K562 (cell line): ENCODE measurements at regions not wholly inside any gene's neighbourhood (a gene's known extent, or its start where the extent isn't known, plus 50 kb on each side); places are given as distances from the start of the nearest gene placed in this dataset.

ENCODE experiments used
- ATAC-seq: fragments of 200-7000 bp; cut with Tn5 transposase; 3 replicates; pipeline ENCODE4 v1.9.1; 2020; ENCODE audit warnings: moderate library complexity
- BruUV-seq: library from RNA; stranded (reverse); fragments of 400-500 nt; replicated peaks from 2 replicates; lab custom pipeline; 2021; lab: Mats Ljungman, UMichigan
- CTCF ChIA-PET: fragments of 300-600 bp; formaldehyde crosslinking; extraction: SDS; loops from one replicate; lab custom pipeline; 2021; ENCODE audit warnings: low intra/inter-chr PET ratio; lab: Yijun Ruan, JAX
- POLR2A ChIA-PET: fragments of 300-600, 350-650 bp; sonication (Branson Sonifier 250); formaldehyde crosslinking; extraction: SDS; loops from one replicate; lab custom pipeline; 2021; ENCODE audit warnings: antibody characterized with exemption, inconsistent platforms; lab: Yijun Ruan, JAX
- DNase-seq, 4 experiments: peaks; one replicate each; pipeline versions ENCODE4 v3.0.0 to v3.0.0-alpha.2; 2011 to 2018; ENCODE audit warnings: low spot score in 3 of 4, mixed read lengths in 3 of 4; ENCODE audit errors: extremely low read depth in 1 of 4
- FAIRE-seq: peaks from 2 replicates; lab custom pipeline; 2011; peaks lifted over from hg19 to GRCh38; lab: Jason Lieb, UNC
- H2AFZ ChIP-seq: 2 replicates; pipeline ENCODE4 v1.6.0; 2011; ENCODE audit warnings: low read depth, low read length, control low read depth, inconsistent platforms
- H3K27ac ChIP-seq: fragments of 200-600 bp; 3 replicates; pipeline ENCODE4 v1.8.0; 2011; ENCODE audit warnings: low read depth, mild to moderate bottlenecking, control low read depth, inconsistent platforms, low read length, moderate library complexity, mixed read lengths; ENCODE audit errors: extremely low read depth
- H3K27me3 ChIP-seq, 2 experiments: fragments of 300-600 bp in 1 of 2; 2 replicates in 1 of 2; 3 replicates in 1 of 2; pipeline versions ENCODE4 v1.6.0 to v1.8.0; 2011; ENCODE audit warnings: inconsistent platforms in 2 of 2, low read length in 2 of 2, mild to moderate bottlenecking in 1 of 2, mixed read lengths in 1 of 2, moderate library complexity in 1 of 2; ENCODE audit not compliant: control insufficient read depth in 2 of 2, insufficient read depth in 2 of 2
- H3K36me3 ChIP-seq: fragments of 300-600 bp; 3 replicates; pipeline ENCODE4 v1.8.0; 2011; ENCODE audit warnings: mild to moderate bottlenecking, low read length, inconsistent platforms; ENCODE audit not compliant: control insufficient read depth, insufficient read depth
- H3K4me1 ChIP-seq, 2 experiments: fragments of 200-600 bp in 1 of 2; replicated peaks in 1 of 2; 2 replicates in 1 of 2; 3 replicates in 1 of 2; pipeline versions ENCODE4 v1.5.1 to v1.8.0; 2011; ENCODE audit warnings: inconsistent platforms in 2 of 2, low read length in 2 of 2, mild to moderate bottlenecking in 1 of 2, mixed read lengths in 1 of 2, moderate library complexity in 1 of 2; ENCODE audit not compliant: control insufficient read depth in 2 of 2, insufficient read depth in 2 of 2
- H3K4me2 ChIP-seq: 2 replicates; pipeline ENCODE4 v1.6.1; 2011; ENCODE audit warnings: low read length, control low read depth, inconsistent platforms, mixed read lengths; ENCODE audit not compliant: insufficient read depth
- H3K4me3 ChIP-seq: fragments of 200-600 bp; sonication (generic), shearing (Covaris generic); 2 replicates; pipeline ENCODE4 v1.5.1; 2016; ENCODE audit warnings: control low read depth, inconsistent platforms
- H3K79me2 ChIP-seq: fragments of 200-600 bp; 3 replicates; pipeline ENCODE4 v1.8.0; 2011; ENCODE audit warnings: low read length, inconsistent platforms; ENCODE audit not compliant: control insufficient read depth, insufficient read depth
- H3K9ac ChIP-seq, 2 experiments: 2 replicates each; pipeline versions ENCODE4 v1.6.0 to v1.6.1; 2011; ENCODE audit warnings: low read depth in 2 of 2, low read length in 2 of 2, control low read depth in 1 of 2, inconsistent platforms in 1 of 2, mild to moderate bottlenecking in 1 of 2, mixed read lengths in 1 of 2; ENCODE audit not compliant: insufficient read depth in 1 of 2
- H3K9me1 ChIP-seq: one replicate; pipeline ENCODE4 v1.6.0; 2011; ENCODE audit warnings: inconsistent platforms, mild to moderate bottlenecking, low read length, moderate library complexity; ENCODE audit not compliant: control insufficient read depth, insufficient read depth
- H3K9me3 ChIP-seq: replicated peaks from 2 replicates; pipeline ENCODE4 v1.5.1; 2011; ENCODE audit warnings: low read depth, low read length, inconsistent platforms; ENCODE audit not compliant: control insufficient read depth, insufficient read depth
- H4K20me1 ChIP-seq: replicated peaks from 2 replicates; pipeline ENCODE4 v1.6.1; 2011; ENCODE audit warnings: low read length, inconsistent platforms, mixed read lengths; ENCODE audit not compliant: control insufficient read depth, insufficient read depth
- FUS ChIP-seq: fragments of 200-400 bp; formaldehyde crosslinking; optimal IDR thresholded peaks from 2 replicates; pipeline ENCODE3; 2017; ENCODE audit warnings: low read depth, low read length
- ILF3 ChIP-seq: fragments of 450-650 bp; IDR thresholded peaks from 2 replicates; pipeline ENCODE4 v1.6.1; 2018; ENCODE audit warnings: antibody characterized with exemption, mild to moderate bottlenecking, moderate library complexity, borderline replicate concordance
- MCM7 ChIP-seq, 2 experiments: fragments of 450-650 bp; IDR thresholded peaks; 2 replicates each; pipeline ENCODE4 v1.6.1; 2016 to 2018
- NONO ChIP-seq, 2 experiments: fragments of 200-400 bp in 1 of 2; fragments of 450-650 bp in 1 of 2; formaldehyde crosslinking in 1 of 2; IDR thresholded peaks; 2 replicates each; pipeline ENCODE4 v1.6.1; 2017; ENCODE audit warnings: low read depth in 2 of 2, mild to moderate bottlenecking in 2 of 2, moderate library complexity in 2 of 2, low read length in 1 of 2
- PHF20 ChIP-seq: fragments of 450-650 bp; IDR thresholded peaks from 2 replicates; pipeline ENCODE4 v1.6.1; 2018; ENCODE audit not compliant: partially characterized antibody
- RCOR1 ChIP-seq, 2 experiments: IDR thresholded peaks; 2 replicates each; pipeline ENCODE4 v1.6.1; 2012; ENCODE audit warnings: low read depth in 2 of 2, low read length in 2 of 2, borderline replicate concordance in 1 of 2, improper control_type of control experiment in 1 of 2
- WHSC1 ChIP-seq: IDR thresholded peaks from one replicate; pipeline ENCODE4 v1.6.1; 2012; ENCODE audit warnings: low read length, control low read depth, inconsistent platforms
- ZNF586 ChIP-seq: fragments of 450-650 bp; formaldehyde crosslinking; conservative IDR thresholded peaks from 2 replicates; pipeline ENCODE4 v1.4.0; 2020; ENCODE audit warnings: mild to moderate bottlenecking, moderate library complexity
- ZNF785 ChIP-seq: fragments of 250-450 bp; sonication (Bioruptor Pico); IDR thresholded peaks from 2 replicates; pipeline ENCODE4 v1.4.0; 2020; ENCODE audit warnings: mild to moderate bottlenecking
- WGBS: fragments of 100-300 bp; shearing (Covaris generic); methylation state at CpG from one replicate; pipeline ENCODE4 v1.1.6; 2016; ENCODE audit warnings: low coverage, mixed read lengths; ENCODE audit not compliant: insufficient coverage; ENCODE audit errors: missing lambda C conversion rate; 5-methylcytosine and 5-hydroxymethylcytosine counted together
- in situ Hi-C: fragments of 300-500 bp; cut with MboI; formaldehyde crosslinking; loops from 4 replicates; pipeline ENCODE4 v1.15.0; 2018; ENCODE audit warnings: inconsistent platforms, mixed read lengths
- intact Hi-C: fragments of 100-400 bp; cut with micrococcal nuclease; formaldehyde crosslinking; loops from 2 replicates; pipeline ENCODE4 v1.14.2; 2022
- TF ChIP-seq, protein P1 (sequence below): sonication (generic); formaldehyde crosslinking; IDR thresholded peaks from 2 replicates; pipeline ENCODE4 v1.8.0; 2022; ENCODE audit warnings: mild to moderate bottlenecking, missing genetic modification reagents
- TF ChIP-seq, protein P2 (sequence below): sonication (generic); formaldehyde crosslinking; IDR thresholded peaks from 2 replicates; pipeline ENCODE4 v1.8.1; 2023; ENCODE audit warnings: mild to moderate bottlenecking, missing genetic modification reagents
- TF ChIP-seq, protein P3 (sequence below): sonication (generic); formaldehyde crosslinking; IDR thresholded peaks from 2 replicates; pipeline ENCODE4 v1.8.0; 2023; ENCODE audit warnings: missing genetic modification reagents, mild to moderate bottlenecking, borderline replicate concordance
- TF ChIP-seq, protein P4 (sequence below): fragments of 450-650 bp; IDR thresholded peaks from 2 replicates; pipeline ENCODE4 v1.6.1; 2016; ENCODE audit warnings: borderline replicate concordance

DNA sequence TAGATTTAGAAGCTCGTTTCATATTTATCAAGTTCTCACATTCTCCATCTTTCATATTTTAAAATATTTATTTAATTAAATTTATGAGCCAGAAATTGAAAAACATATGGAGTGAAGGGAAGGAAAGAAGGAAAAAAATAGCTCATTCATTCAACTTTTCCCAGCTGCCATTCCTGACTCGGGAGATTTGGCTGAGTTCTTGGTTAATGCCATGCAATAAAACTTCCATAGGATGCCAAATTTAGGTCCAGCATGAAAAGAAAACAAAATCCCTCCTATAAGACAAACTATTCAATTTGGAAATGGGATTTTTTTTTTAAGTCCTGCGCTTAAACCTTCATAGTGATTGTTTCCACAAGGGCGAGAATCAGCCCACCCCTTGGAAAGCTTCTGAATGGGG lies 426.1 kb upstream of the TNP1 start (continued):
- TF ChIP-seq ZNF785 (CRISPR knock-in tag) (no peak), FUS (no peak), WHSC1 (no peak), PHF20 (no peak), NONO (IDR thresholded peaks at IDR 0.05; ENCODE audit: low read depth in 2 of 2, low read length in 1 of 2) (no peak), MCM7 (IDR thresholded peaks at IDR 0.05) (no peak)
- TF ChIP-seq, protein P1, sequence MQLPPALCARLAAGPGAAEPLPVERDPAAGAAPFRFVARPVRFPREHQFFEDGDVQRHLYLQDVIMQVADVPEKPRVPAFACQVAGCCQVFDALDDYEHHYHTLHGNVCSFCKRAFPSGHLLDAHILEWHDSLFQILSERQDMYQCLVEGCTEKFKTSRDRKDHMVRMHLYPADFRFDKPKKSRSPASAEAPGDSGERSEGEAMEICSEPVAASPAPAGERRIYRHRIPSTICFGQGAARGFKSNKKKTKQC (CRISPR knock-in tag): no peak
- TF ChIP-seq, protein P2, sequence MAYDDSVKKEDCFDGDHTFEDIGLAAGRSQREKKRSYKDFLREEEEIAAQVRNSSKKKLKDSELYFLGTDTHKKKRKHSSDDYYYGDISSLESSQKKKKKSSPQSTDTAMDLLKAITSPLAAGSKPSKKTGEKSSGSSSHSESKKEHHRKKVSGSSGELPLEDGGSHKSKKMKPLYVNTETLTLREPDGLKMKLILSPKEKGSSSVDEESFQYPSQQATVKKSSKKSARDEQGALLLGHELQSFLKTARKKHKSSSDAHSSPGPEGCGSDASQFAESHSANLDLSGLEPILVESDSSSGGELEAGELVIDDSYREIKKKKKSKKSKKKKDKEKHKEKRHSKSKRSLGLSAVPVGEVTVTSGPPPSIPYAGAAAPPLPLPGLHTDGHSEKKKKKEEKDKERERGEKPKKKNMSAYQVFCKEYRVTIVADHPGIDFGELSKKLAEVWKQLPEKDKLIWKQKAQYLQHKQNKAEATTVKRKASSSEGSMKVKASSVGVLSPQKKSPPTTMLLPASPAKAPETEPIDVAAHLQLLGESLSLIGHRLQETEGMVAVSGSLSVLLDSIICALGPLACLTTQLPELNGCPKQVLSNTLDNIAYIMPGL (CRISPR knock-in tag): no peak

DNA sequence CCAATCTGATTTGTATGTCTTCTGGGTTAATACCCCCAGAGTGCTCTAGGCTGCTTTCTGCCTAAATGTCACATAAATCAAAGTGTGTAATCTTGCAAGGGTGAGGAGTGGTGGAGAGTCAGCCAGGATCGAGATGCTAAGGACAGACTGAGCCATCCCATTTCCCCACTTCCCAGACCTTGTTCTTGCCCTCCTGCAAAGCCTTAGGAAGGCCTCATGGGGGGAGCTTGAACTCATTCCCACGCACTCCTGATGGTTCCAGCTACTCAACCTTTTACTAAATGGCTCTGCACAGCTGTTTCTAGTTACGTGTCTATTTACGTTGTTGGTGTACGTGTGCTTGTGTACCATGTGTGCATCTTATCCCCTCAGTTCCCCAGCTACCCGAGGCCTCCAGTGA lies 423.6 kb upstream of the TNP1 start:
- ChIA-PET POLR2A (no interaction called here), CTCF (no interaction called here)
- Histone ChIP-seq H3K9ac (no peak overlapping the region), H3K4me1 (no peaks in the 10 kb centered on the region), H3K27me3 (no peaks in the 10 kb centered on the region), H3K27ac (no peak overlapping the region), H3K9me1 (no peaks in the 10 kb centered on the region), H4K20me1 (no peaks in the 10 kb centered on the region), H3K4me3 (no peak overlapping the region), H3K4me2 (no peak overlapping the region), H3K79me2 (no peaks in the 10 kb centered on the region), H3K36me3 (no peaks in the 10 kb centered on the region), H2AFZ (no peak overlapping the region), H3K9me3 (no peaks in the 10 kb centered on the region)
- no TSS peak for BruUV-seq
- DNase-seq (no peak), ATAC-seq (no peak), FAIRE-seq (no peak)
- in situ Hi-C loops (no loop called here), intact Hi-C loops (no loop called here)
- 0% methylated on average over 5 of the region's 6 CpGs for WGBS
- TF ChIP-seq ILF3 (no peak), ZNF586 (CRISPR knock-in tag) (no peak), RCOR1 (IDR thresholded peaks at IDR 0.05; ENCODE audit: borderline replicate concordance in 1 of 2, low read depth in 2 of 2, low read length in 2 of 2) (no peak)
- TF ChIP-seq, protein P3, sequence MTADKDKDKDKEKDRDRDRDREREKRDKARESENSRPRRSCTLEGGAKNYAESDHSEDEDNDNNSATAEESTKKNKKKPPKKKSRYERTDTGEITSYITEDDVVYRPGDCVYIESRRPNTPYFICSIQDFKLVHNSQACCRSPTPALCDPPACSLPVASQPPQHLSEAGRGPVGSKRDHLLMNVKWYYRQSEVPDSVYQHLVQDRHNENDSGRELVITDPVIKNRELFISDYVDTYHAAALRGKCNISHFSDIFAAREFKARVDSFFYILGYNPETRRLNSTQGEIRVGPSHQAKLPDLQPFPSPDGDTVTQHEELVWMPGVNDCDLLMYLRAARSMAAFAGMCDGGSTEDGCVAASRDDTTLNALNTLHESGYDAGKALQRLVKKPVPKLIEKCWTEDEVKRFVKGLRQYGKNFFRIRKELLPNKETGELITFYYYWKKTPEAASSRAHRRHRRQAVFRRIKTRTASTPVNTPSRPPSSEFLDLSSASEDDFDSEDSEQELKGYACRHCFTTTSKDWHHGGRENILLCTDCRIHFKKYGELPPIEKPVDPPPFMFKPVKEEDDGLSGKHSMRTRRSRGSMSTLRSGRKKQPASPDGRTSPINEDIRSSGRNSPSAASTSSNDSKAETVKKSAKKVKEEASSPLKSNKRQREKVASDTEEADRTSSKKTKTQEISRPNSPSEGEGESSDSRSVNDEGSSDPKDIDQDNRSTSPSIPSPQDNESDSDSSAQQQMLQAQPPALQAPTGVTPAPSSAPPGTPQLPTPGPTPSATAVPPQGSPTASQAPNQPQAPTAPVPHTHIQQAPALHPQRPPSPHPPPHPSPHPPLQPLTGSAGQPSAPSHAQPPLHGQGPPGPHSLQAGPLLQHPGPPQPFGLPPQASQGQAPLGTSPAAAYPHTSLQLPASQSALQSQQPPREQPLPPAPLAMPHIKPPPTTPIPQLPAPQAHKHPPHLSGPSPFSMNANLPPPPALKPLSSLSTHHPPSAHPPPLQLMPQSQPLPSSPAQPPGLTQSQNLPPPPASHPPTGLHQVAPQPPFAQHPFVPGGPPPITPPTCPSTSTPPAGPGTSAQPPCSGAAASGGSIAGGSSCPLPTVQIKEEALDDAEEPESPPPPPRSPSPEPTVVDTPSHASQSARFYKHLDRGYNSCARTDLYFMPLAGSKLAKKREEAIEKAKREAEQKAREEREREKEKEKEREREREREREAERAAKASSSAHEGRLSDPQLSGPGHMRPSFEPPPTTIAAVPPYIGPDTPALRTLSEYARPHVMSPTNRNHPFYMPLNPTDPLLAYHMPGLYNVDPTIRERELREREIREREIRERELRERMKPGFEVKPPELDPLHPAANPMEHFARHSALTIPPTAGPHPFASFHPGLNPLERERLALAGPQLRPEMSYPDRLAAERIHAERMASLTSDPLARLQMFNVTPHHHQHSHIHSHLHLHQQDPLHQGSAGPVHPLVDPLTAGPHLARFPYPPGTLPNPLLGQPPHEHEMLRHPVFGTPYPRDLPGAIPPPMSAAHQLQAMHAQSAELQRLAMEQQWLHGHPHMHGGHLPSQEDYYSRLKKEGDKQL (CRISPR knock-in tag): no peak
- TF ChIP-seq, protein P4, sequence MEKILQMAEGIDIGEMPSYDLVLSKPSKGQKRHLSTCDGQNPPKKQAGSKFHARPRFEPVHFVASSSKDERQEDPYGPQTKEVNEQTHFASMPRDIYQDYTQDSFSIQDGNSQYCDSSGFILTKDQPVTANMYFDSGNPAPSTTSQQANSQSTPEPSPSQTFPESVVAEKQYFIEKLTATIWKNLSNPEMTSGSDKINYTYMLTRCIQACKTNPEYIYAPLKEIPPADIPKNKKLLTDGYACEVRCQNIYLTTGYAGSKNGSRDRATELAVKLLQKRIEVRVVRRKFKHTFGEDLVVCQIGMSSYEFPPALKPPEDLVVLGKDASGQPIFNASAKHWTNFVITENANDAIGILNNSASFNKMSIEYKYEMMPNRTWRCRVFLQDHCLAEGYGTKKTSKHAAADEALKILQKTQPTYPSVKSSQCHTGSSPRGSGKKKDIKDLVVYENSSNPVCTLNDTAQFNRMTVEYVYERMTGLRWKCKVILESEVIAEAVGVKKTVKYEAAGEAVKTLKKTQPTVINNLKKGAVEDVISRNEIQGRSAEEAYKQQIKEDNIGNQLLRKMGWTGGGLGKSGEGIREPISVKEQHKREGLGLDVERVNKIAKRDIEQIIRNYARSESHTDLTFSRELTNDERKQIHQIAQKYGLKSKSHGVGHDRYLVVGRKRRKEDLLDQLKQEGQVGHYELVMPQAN: no peak
